ENCODE measurements at regions not wholly inside any gene's neighbourhood (a gene's known extent, or its start where the extent isn't known, plus 50 kb on each side); places are given as distances from the start of the nearest gene placed in this dataset.

- H3K9me3 ChIP-seq (ENCODE audit: control insufficient read depth, low read length): no peaks in the 10 kb centered on the region
- no peak for TF ChIP-seq CTCF (IDR thresholded peaks at IDR 0.05)
- H3K4me2 ChIP-seq (ENCODE audit: low read length): no peak overlapping the region
- H3K4me3 ChIP-seq (ENCODE audit: low read depth, low read length): no peak overlapping the region
- no peak overlapping the region for H3K9ac ChIP-seq
- H3K4me1 ChIP-seq: no peaks in the 10 kb centered on the region
- no peaks in the 10 kb centered on the region for H3K27me3 ChIP-seq (ENCODE audit: control insufficient read depth, insufficient read depth, low read length)
- no peaks in the 10 kb centered on the region for H3K36me3 ChIP-seq (ENCODE audit: control insufficient read depth, insufficient read depth, low read length)
- no peaks in the 10 kb centered on the region for H3K79me2 ChIP-seq
- no peak overlapping the region for H3K27ac ChIP-seq
- H2AFZ ChIP-seq: no peak overlapping the region
These were observed 170.9 kb downstream of the TMEM38B start for GRCh38 chr9:105865285-105865684.

GRCh38 chr9:105871540-105871939 lies 177.2 kb downstream of the TMEM38B start:
- Histone ChIP-seq H3K4me3 (ENCODE audit: low read depth, low read length) (no peak overlapping the region), H3K4me1 (no peaks in the 10 kb centered on the region), H3K27me3 (ENCODE audit: control insufficient read depth, insufficient read depth, low read length) (no peaks in the 10 kb centered on the region), H2AFZ (no peak overlapping the region), H3K4me2 (ENCODE audit: low read length) (no peak overlapping the region), H3K79me2 (no peaks in the 10 kb centered on the region), H3K36me3 (ENCODE audit: control insufficient read depth, insufficient read depth, low read length) (no peaks in the 10 kb centered on the region), H3K9me3 (ENCODE audit: control insufficient read depth, low read length) (no peaks in the 10 kb centered on the region), H3K27ac (no peak overlapping the region), H3K9ac (no peak overlapping the region)
- TF ChIP-seq CTCF (IDR thresholded peaks at IDR 0.05): no peak

- no peak for TF ChIP-seq CTCF (IDR thresholded peaks at IDR 0.05)
- no peak overlapping the region for H3K4me3 ChIP-seq (ENCODE audit: low read depth, low read length)
- H2AFZ ChIP-seq: no peak overlapping the region
- H3K9me3 ChIP-seq (ENCODE audit: control insufficient read depth, low read length): no peaks in the 10 kb centered on the region
- no peaks in the 10 kb centered on the region for H3K4me1 ChIP-seq
- no peaks in the 10 kb centered on the region for H3K27me3 ChIP-seq (ENCODE audit: control insufficient read depth, insufficient read depth, low read length)
- H3K36me3 ChIP-seq (ENCODE audit: control insufficient read depth, insufficient read depth, low read length): no peaks in the 10 kb centered on the region
- H3K4me2 ChIP-seq (ENCODE audit: low read length): no peak overlapping the region
- no peaks in the 10 kb centered on the region for H3K79me2 ChIP-seq
- no peak overlapping the region for H3K9ac ChIP-seq
- no peak overlapping the region for H3K27ac ChIP-seq
These were observed 179.5 kb downstream of the TMEM38B start for GRCh38 chr9:105873801-105874200.

- TF ChIP-seq CTCF (IDR thresholded peaks at IDR 0.05): no peak
- Histone ChIP-seq H3K9ac (no peak overlapping the region), H2AFZ (no peak overlapping the region), H3K4me2 (ENCODE audit: low read length) (no peak overlapping the region), H3K27me3 (ENCODE audit: control insufficient read depth, insufficient read depth, low read length) (no peaks in the 10 kb centered on the region), H3K9me3 (ENCODE audit: control insufficient read depth, low read length) (no peaks in the 10 kb centered on the region), H3K4me3 (ENCODE audit: low read depth, low read length) (no peak overlapping the region), H3K4me1 (no peaks in the 10 kb centered on the region), H3K36me3 (ENCODE audit: control insufficient read depth, insufficient read depth, low read length) (no peaks in the 10 kb centered on the region), H3K79me2 (no peaks in the 10 kb centered on the region), H3K27ac (no peak overlapping the region)
These were observed 183.4 kb downstream of the TMEM38B start for GRCh38 chr9:105877721-105878120.

DNA sequence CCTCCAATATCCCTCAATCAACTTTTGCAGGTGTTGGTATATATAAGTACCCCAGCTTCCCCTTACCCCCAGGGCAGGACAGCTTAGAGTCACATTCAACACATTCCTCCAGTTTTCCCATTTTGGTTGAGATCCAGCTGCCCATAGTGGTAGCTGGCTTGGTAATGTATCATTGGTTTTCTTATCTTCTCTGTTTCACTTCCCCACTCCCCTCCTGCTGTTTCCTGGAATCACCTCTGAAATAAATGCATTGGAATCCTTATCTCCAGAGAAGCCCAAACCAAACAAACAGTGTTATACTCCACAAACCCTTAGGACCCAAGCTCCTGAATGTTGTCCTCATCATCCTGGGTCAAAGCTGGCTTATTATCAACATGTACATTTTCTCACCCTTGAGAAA lies 184.8 kb downstream of the TMEM38B start:
- Histone ChIP-seq H3K9me3 (ENCODE audit: control insufficient read depth, low read length) (no peaks in the 10 kb centered on the region), H3K36me3 (ENCODE audit: control insufficient read depth, insufficient read depth, low read length) (no peaks in the 10 kb centered on the region), H3K79me2 (no peaks in the 10 kb centered on the region), H3K27ac (no peak overlapping the region), H3K27me3 (ENCODE audit: control insufficient read depth, insufficient read depth, low read length) (no peaks in the 10 kb centered on the region), H3K4me1 (no peaks in the 10 kb centered on the region), H3K9ac (no peak overlapping the region), H3K4me2 (ENCODE audit: low read length) (no peak overlapping the region), H2AFZ (no peak overlapping the region), H3K4me3 (ENCODE audit: low read depth, low read length) (no peak overlapping the region)
- no peak for TF ChIP-seq CTCF (IDR thresholded peaks at IDR 0.05)

All from parathyroid adenoma (tissue), 2 donors.